ENCODE measurements at regions not wholly inside any gene's neighbourhood (a gene's known extent, or its start where the extent isn't known, plus 50 kb on each side); places are given as distances from the start of the nearest gene placed in this dataset.
"Not testable (repeated sequence)": the region's sequence is repeated elsewhere in the genome, so short reads cannot be mapped to it uniquely, and the experiment has no call there.

- peaks cover 0 to 15% (median 0%) of the 10 kb centered on the region in 3 donors for H3K36me3 Mint-ChIP-seq
- H3K4me3 Mint-ChIP-seq, H3K4me1 Mint-ChIP-seq, DNase-seq, H3K27me3 Mint-ChIP-seq, H3K27ac Mint-ChIP-seq, POLR2A ChIA-PET, ATAC-seq: not testable (repeated sequence)
- peaks cover 7 to 27% (median 18%) of the 10 kb centered on the region in 9 donors for H3K9me3 Mint-ChIP-seq
Observed at GRCh38 chr21:10021462-10021861, 499.9 kb upstream of the TPTE start.

- H3K4me3 Mint-ChIP-seq, H3K4me1 Mint-ChIP-seq, H3K27me3 Mint-ChIP-seq, POLR2A ChIA-PET, ATAC-seq, H3K36me3 Mint-ChIP-seq, DNase-seq, H3K27ac Mint-ChIP-seq: not testable (repeated sequence)
- peaks cover 5 to 17% (median 11%) of the 10 kb centered on the region in 9 donors for H3K9me3 Mint-ChIP-seq
Observed at GRCh38 chr21:10022745-10023144, 498.6 kb upstream of the TPTE start.

Data from naive thymus-derived CD8-positive, alpha-beta T cell (primary cell).